Endothelial cell of umbilical vein (primary cell): ENCODE measurements at regions not wholly inside any gene's neighbourhood (a gene's known extent, or its start where the extent isn't known, plus 50 kb on each side); places are given as distances from the start of the nearest gene placed in this dataset.

Experiments
- BruUV-seq: library from RNA; stranded (reverse); fragments of 400-500 nt; replicated peaks from 2 replicates; lab custom pipeline; 2021; lab: Mats Ljungman, UMichigan
- CTCF ChIA-PET: fragments of 300-600, 350-600 bp; sonication (Branson Sonifier 250); formaldehyde crosslinking; loops from one replicate; lab custom pipeline; 2021; ENCODE audit warnings: antibody characterized with exemption, inconsistent platforms; lab: Charles Lee
- POLR2A ChIA-PET: fragments of 300-600, 350-600 bp; sonication (Branson Sonifier 250); formaldehyde crosslinking; loops from one replicate; lab custom pipeline; 2021; ENCODE audit warnings: antibody characterized with exemption, inconsistent platforms; lab: Charles Lee
- DNase-seq: peaks from one replicate; pipeline ENCODE4 v3.0.0-alpha.2; 2011; ENCODE audit warnings: low read depth, low spot score
- FAIRE-seq: peaks from 2 replicates; lab custom pipeline; 2011; peaks lifted over from hg19 to GRCh38; lab: Jason Lieb, UNC
- H2AFZ ChIP-seq: 2 replicates; pipeline ENCODE4 v1.6.0; 2012; ENCODE audit warnings: low read depth, low read length, control low read depth, inconsistent platforms
- H3K27ac ChIP-seq: 2 replicates; pipeline ENCODE4 v1.5.1; 2011; ENCODE audit warnings: low read depth, mild to moderate bottlenecking, control low read depth, low read length, moderate library complexity; ENCODE audit not compliant: insufficient read depth
- H3K27me3 ChIP-seq, 2 experiments: 2 replicates each; pipeline versions ENCODE4 v1.6.0 to v1.6.1; 2011; ENCODE audit warnings: low read length in 2 of 2, mixed read lengths in 1 of 2; ENCODE audit not compliant: control insufficient read depth in 2 of 2, insufficient read depth in 2 of 2
- H3K36me3 ChIP-seq, 2 experiments: 2 replicates in 1 of 2; 3 replicates in 1 of 2; pipeline ENCODE4 v1.5.1; 2011; ENCODE audit warnings: low read length in 2 of 2, mild to moderate bottlenecking in 1 of 2, moderate library complexity in 1 of 2; ENCODE audit not compliant: control insufficient read depth in 2 of 2, insufficient read depth in 2 of 2; ENCODE audit errors: extremely low read depth in 1 of 2
- H3K4me1 ChIP-seq: 3 replicates; pipeline ENCODE4 v1.5.1; 2011; ENCODE audit warnings: mild to moderate bottlenecking, low read length; ENCODE audit not compliant: control insufficient read depth, insufficient read depth; ENCODE audit errors: extremely low read depth
- H3K4me2 ChIP-seq: 2 replicates; pipeline ENCODE4 v1.6.1; 2011; ENCODE audit warnings: low read length, control low read depth, mixed read lengths; ENCODE audit not compliant: insufficient read depth
- H3K4me3 ChIP-seq, 3 experiments: fragments of 200-600 bp in 1 of 3; sonication (generic), shearing (Covaris generic) in 1 of 3; replicated peaks in 1 of 3; 2 replicates each; pipeline ENCODE4 v1.5.1; 2011 to 2016; ENCODE audit warnings: control low read depth in 3 of 3, low read length in 3 of 3, mild to moderate bottlenecking in 2 of 3, inconsistent platforms in 1 of 3, low read depth in 1 of 3, moderate library complexity in 1 of 3; ENCODE audit not compliant: insufficient read depth in 1 of 3
- H3K79me2 ChIP-seq: 2 replicates; pipeline ENCODE4 v1.6.0; 2012; ENCODE audit warnings: low read length, inconsistent platforms; ENCODE audit not compliant: control insufficient read depth, insufficient read depth
- H3K9ac ChIP-seq: replicated peaks from 2 replicates; pipeline ENCODE3; 2011; ENCODE audit warnings: low read length, control low read depth; ENCODE audit not compliant: insufficient read depth; ENCODE audit errors: extremely low read depth
- H3K9me1 ChIP-seq: replicated peaks from 3 replicates; pipeline ENCODE4 v1.6.0; 2011; ENCODE audit warnings: mild to moderate bottlenecking, low read length; ENCODE audit not compliant: control insufficient read depth, insufficient read depth; ENCODE audit errors: extremely low read depth
- H3K9me3 ChIP-seq: replicated peaks from 2 replicates; pipeline ENCODE4 v1.5.1; 2012; ENCODE audit warnings: low read length, inconsistent platforms; ENCODE audit not compliant: control insufficient read depth, insufficient read depth
- H4K20me1 ChIP-seq: replicated peaks from 2 replicates; pipeline ENCODE3; 2011; ENCODE audit warnings: mild to moderate bottlenecking, low read length; ENCODE audit not compliant: control insufficient read depth, insufficient read depth; ENCODE audit errors: extremely low read depth
- EZH2 ChIP-seq: IDR thresholded peaks from 2 replicates; pipeline ENCODE4 v1.6.1; 2012; ENCODE audit warnings: borderline replicate concordance, low read depth, mild to moderate bottlenecking, moderate library complexity, low read length, inconsistent platforms; ENCODE audit not compliant: severe bottlenecking
- FOS ChIP-seq: IDR thresholded peaks from 2 replicates; pipeline ENCODE4 v1.6.1; 2011; ENCODE audit warnings: mild to moderate bottlenecking, low read length, moderate library complexity, borderline replicate concordance; ENCODE audit not compliant: insufficient read depth
- GATA2 ChIP-seq: IDR thresholded peaks from 2 replicates; pipeline ENCODE4 v1.7.0; 2011; ENCODE audit warnings: low read depth, mild to moderate bottlenecking, moderate library complexity, mixed read lengths, low read length; ENCODE audit not compliant: insufficient read length, insufficient read depth
- JUN ChIP-seq: IDR thresholded peaks from 2 replicates; pipeline ENCODE4 v1.6.1; 2011; ENCODE audit warnings: borderline replicate concordance, low read depth; ENCODE audit not compliant: insufficient read length, insufficient read depth
- MYC ChIP-seq: IDR thresholded peaks from one replicate; pipeline ENCODE4 v1.6.1; 2011; ENCODE audit warnings: mild to moderate bottlenecking, low read depth, low read length
- POLR2A ChIP-seq: IDR thresholded peaks from 2 replicates; pipeline ENCODE4 v1.6.1; 2012; ENCODE audit warnings: low read depth, mild to moderate bottlenecking, control low read depth, low read length
- POLR2AphosphoS5 ChIP-seq: IDR thresholded peaks from 2 replicates; pipeline ENCODE4 v1.6.1; 2012; ENCODE audit warnings: low read depth, mild to moderate bottlenecking, control low read depth, low read length, moderate library complexity; ENCODE audit not compliant: insufficient read depth
- dilution Hi-C: fragments of 300-500 bp; cut with MboI; formaldehyde crosslinking; loops from one replicate; pipeline ENCODE4 v1.15.0; 2019; ENCODE audit warnings: low sequenced_read_pairs; ENCODE audit not compliant: extremely low pct_ligation_motif_present
- intact Hi-C: fragments of 100-400 bp; cut with micrococcal nuclease; formaldehyde crosslinking; loops from one replicate; pipeline ENCODE4 v1.10.0; 2022
- TF ChIP-seq, protein P1 (sequence below), 2 donors: IDR thresholded peaks; 1 replicate in 1 of 2; 2 replicates in 1 of 2; pipeline ENCODE4 v1.5.1; 2011; ENCODE audit warnings: low read length in 2 of 2, mild to moderate bottlenecking in 2 of 2, moderate library complexity in 2 of 2, control low read depth in 1 of 2, inconsistent platforms in 1 of 2, low read depth in 1 of 2; ENCODE audit not compliant: insufficient read depth in 1 of 2; ENCODE audit errors: extremely low read depth in 1 of 2
- TF ChIP-seq, protein P2 (sequence below): IDR thresholded peaks from 2 replicates; pipeline ENCODE4 v1.6.1; 2011; ENCODE audit not compliant: insufficient read depth, insufficient read length

DNA sequence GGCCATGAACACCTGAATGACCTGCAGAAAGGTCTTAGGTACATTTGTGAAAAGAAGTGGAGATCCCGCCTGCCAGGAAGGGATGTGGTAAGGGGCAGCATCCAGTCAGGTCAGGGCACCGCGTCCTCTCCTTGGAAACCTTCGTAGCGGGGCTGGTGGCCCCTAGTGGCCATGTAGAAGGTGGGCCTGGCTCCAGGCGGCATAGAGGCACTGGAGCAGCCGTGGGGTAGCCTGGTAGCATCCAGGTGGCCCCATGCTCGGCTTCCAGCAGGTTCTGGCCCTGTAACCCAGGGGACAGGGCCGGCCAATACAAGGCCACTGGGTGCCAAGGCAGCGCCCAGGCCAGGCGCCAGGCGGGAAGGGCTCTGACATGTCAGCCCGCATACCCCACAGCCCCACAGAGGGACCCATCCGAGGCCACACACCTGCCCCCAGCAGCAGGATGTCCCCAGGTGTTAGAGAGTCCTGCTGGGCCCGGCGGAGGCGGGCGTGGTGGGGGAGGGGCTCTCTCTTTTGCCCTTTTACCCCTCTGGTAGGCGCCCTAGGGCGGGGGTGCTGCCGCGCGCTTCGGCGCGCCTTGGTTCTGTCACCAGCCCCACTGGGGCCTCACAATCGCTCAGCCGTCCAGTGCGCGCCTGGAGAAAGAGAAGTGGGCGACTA is 58.3 kb upstream of the SPATA31E1 start:
- H3K9me1 ChIP-seq, result no peaks in the 10 kb centered on the region
- peaks cover 0 to 2% of the 10 kb centered on the region in 2 experiments for H3K27me3 ChIP-seq
- no peaks in the 10 kb centered on the region for H3K4me1 ChIP-seq
- no peak overlapping the region for H2AFZ ChIP-seq
- TF ChIP-seq POLR2AphosphoS5 (no peak), MYC (no peak), EZH2 (no peak), GATA2 (no peak), FOS (no peak), JUN (no peak), POLR2A (no peak)
- TF ChIP-seq, protein P1, sequence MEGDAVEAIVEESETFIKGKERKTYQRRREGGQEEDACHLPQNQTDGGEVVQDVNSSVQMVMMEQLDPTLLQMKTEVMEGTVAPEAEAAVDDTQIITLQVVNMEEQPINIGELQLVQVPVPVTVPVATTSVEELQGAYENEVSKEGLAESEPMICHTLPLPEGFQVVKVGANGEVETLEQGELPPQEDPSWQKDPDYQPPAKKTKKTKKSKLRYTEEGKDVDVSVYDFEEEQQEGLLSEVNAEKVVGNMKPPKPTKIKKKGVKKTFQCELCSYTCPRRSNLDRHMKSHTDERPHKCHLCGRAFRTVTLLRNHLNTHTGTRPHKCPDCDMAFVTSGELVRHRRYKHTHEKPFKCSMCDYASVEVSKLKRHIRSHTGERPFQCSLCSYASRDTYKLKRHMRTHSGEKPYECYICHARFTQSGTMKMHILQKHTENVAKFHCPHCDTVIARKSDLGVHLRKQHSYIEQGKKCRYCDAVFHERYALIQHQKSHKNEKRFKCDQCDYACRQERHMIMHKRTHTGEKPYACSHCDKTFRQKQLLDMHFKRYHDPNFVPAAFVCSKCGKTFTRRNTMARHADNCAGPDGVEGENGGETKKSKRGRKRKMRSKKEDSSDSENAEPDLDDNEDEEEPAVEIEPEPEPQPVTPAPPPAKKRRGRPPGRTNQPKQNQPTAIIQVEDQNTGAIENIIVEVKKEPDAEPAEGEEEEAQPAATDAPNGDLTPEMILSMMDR (IDR thresholded peaks at IDR 0.05; ENCODE audit: extremely low read depth in 1 of 2, insufficient read depth in 1 of 2, low read depth in 1 of 2, low read length in 2 of 2), result no peak
- TF ChIP-seq, protein P2, sequence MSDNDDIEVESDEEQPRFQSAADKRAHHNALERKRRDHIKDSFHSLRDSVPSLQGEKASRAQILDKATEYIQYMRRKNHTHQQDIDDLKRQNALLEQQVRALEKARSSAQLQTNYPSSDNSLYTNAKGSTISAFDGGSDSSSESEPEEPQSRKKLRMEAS, result no peak
- no peak overlapping the region for H3K4me3 ChIP-seq
- dilution Hi-C loops, result no loop called here
- H3K9me3 ChIP-seq, result no peaks in the 10 kb centered on the region
- intact Hi-C loops, result no loop called here
- H3K9ac ChIP-seq, result no peak overlapping the region
- no peaks in the 10 kb centered on the region for H3K79me2 ChIP-seq
- POLR2A ChIA-PET, result no interaction called here
- H3K27ac ChIP-seq, result no peak overlapping the region
- no peak overlapping the region for H3K4me2 ChIP-seq
- FAIRE-seq (no peak), DNase-seq (no peak)
- H3K36me3 ChIP-seq, result no peaks in the 10 kb centered on the region
- CTCF ChIA-PET, result no interaction called here
- H4K20me1 ChIP-seq, result no peaks in the 10 kb centered on the region
- no TSS peak for BruUV-seq
